ENCODE measurements at regions not wholly inside any gene's neighbourhood (a gene's known extent, or its start where the extent isn't known, plus 50 kb on each side); places are given as distances from the start of the nearest gene placed in this dataset.

DNA sequence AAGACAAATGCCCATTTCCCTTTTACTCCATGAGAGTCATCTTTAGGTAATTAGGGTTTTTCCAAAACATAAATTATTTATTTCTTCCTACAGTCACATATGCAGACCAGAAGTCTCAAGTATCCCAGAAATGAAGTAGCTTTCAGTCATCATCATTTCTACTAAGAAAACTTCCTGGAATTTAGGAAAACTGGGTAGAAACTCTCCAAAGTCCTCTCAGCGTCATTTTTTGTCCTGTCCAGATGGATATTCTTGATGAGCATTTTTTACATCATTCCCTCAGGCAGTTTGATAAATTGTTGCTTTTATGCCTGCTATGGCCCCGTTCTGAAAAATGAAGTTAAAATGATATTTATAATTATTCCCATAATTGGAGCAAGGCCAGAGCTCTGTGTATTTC is 93.9 kb upstream of the DCN start:
- TF ChIP-seq, protein P1, sequence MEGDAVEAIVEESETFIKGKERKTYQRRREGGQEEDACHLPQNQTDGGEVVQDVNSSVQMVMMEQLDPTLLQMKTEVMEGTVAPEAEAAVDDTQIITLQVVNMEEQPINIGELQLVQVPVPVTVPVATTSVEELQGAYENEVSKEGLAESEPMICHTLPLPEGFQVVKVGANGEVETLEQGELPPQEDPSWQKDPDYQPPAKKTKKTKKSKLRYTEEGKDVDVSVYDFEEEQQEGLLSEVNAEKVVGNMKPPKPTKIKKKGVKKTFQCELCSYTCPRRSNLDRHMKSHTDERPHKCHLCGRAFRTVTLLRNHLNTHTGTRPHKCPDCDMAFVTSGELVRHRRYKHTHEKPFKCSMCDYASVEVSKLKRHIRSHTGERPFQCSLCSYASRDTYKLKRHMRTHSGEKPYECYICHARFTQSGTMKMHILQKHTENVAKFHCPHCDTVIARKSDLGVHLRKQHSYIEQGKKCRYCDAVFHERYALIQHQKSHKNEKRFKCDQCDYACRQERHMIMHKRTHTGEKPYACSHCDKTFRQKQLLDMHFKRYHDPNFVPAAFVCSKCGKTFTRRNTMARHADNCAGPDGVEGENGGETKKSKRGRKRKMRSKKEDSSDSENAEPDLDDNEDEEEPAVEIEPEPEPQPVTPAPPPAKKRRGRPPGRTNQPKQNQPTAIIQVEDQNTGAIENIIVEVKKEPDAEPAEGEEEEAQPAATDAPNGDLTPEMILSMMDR (IDR thresholded peaks at IDR 0.05), result no peak
- TF ChIP-seq, protein P2, sequence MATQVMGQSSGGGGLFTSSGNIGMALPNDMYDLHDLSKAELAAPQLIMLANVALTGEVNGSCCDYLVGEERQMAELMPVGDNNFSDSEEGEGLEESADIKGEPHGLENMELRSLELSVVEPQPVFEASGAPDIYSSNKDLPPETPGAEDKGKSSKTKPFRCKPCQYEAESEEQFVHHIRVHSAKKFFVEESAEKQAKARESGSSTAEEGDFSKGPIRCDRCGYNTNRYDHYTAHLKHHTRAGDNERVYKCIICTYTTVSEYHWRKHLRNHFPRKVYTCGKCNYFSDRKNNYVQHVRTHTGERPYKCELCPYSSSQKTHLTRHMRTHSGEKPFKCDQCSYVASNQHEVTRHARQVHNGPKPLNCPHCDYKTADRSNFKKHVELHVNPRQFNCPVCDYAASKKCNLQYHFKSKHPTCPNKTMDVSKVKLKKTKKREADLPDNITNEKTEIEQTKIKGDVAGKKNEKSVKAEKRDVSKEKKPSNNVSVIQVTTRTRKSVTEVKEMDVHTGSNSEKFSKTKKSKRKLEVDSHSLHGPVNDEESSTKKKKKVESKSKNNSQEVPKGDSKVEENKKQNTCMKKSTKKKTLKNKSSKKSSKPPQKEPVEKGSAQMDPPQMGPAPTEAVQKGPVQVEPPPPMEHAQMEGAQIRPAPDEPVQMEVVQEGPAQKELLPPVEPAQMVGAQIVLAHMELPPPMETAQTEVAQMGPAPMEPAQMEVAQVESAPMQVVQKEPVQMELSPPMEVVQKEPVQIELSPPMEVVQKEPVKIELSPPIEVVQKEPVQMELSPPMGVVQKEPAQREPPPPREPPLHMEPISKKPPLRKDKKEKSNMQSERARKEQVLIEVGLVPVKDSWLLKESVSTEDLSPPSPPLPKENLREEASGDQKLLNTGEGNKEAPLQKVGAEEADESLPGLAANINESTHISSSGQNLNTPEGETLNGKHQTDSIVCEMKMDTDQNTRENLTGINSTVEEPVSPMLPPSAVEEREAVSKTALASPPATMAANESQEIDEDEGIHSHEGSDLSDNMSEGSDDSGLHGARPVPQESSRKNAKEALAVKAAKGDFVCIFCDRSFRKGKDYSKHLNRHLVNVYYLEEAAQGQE (IDR thresholded peaks at IDR 0.05; ENCODE audit: insufficient read depth in 1 of 2, low read depth in 2 of 2, low read length in 1 of 2), result no peak
- TF ChIP-seq POLR2AphosphoS5 (IDR thresholded peaks at IDR 0.05; ENCODE audit: low read depth, low read length), result no peak
